ENCODE measurements at regions not wholly inside any gene's neighbourhood (a gene's known extent, or its start where the extent isn't known, plus 50 kb on each side); places are given as distances from the start of the nearest gene placed in this dataset.
"Not testable (repeated sequence)": the region's sequence is repeated elsewhere in the genome, so short reads cannot be mapped to it uniquely, and the experiment has no call there.

GRCh38 chr1:100597061-100597741 is 59.3 kb downstream of the GPR88 start:
- DNase-seq (peak; percentile 85), ATAC-seq (peak; percentile 64)
- peak overlapping the region; percentile 7 for H3K4me2 ChIP-seq (ENCODE audit: low read length)
- CTCF ChIA-PET, result interaction anchor here (0.6 kb wide), 1 partner anchor 620 kb away, joined by 4 read pairs; no protein-coding TSS in a partner anchor
- H3K4me3 ChIP-seq (ENCODE audit: low read length), result no peak overlapping the region
- H3F3A ChIP-seq (ENCODE audit: low read length, unreplicated experiment), result no peaks in the 10 kb centered on the region
- H3K9ac ChIP-seq (ENCODE audit: low read length), result no peak overlapping the region
- intact Hi-C loops (cut with micrococcal nuclease), result no loop called here
- H3K27ac ChIP-seq (ENCODE audit: low read length), result peak overlapping the region; percentile 43
- H4K20me1 ChIP-seq (ENCODE audit: low read length), result no peaks in the 10 kb centered on the region
- TF ChIP-seq CTCF (conservative IDR thresholded peaks at IDR 0.05; ENCODE audit: low read depth, low read length), result no peak
- TF ChIP-seq EZH2 (IDR thresholded peaks at IDR 0.05; ENCODE audit: low read length, unreplicated experiment), result no peak
- no peak for TF ChIP-seq EZH2phosphoT487 (IDR thresholded peaks at IDR 0.05; ENCODE audit: borderline replicate concordance, low read length)
- no peaks in the 10 kb centered on the region for H3K9me3 ChIP-seq (ENCODE audit: low read length)
- H3K9me2 ChIP-seq (replicated peaks; ENCODE audit: low read length), result no peaks in the 10 kb centered on the region
- H3K27me3 ChIP-seq (ENCODE audit: low read length), result no peaks in the 10 kb centered on the region
- POLR2A ChIA-PET (ENCODE audit: unreplicated experiment), result no interaction called here
- peak overlapping the region; percentile 17; the same call in 1 of the 2 replicates for H2AFZ ChIP-seq (ENCODE audit: low read length)
- peaks cover 15% of the 10 kb centered on the region for H3K4me1 ChIP-seq (ENCODE audit: insufficient read depth, low read length)
- no peaks in the 10 kb centered on the region for H3K36me3 ChIP-seq (ENCODE audit: low read depth, low read length)
- no peaks in the 10 kb centered on the region for H3K79me2 ChIP-seq (ENCODE audit: low read length)
- no TSS peak for BruUV-seq (replicated peaks)

DNA sequence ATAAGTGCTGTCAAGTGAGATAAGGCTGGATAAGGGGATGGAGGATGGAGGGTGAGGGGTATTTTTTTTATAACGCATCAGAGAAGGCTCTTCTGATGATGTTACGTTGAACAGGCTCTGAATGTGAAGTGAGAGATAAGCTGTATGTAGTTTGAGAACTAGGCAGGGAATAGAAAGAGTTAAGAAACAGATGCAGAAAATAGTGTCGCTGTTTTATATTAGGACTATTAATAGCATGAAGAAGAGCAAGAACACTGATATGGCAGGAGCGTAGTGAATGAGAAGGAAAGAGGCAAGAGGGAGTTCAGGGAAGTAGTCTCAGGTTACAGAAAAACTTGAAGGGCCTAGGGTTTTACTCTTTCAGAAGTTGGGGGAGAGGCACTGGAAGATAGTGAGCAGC is 59.8 kb downstream of the GPR88 start:
- Histone ChIP-seq H3K79me2 (ENCODE audit: low read length) (no peaks in the 10 kb centered on the region), H3K9ac (ENCODE audit: low read length) (no peak overlapping the region), H4K20me1 (ENCODE audit: low read length) (no peaks in the 10 kb centered on the region), H3K4me1 (ENCODE audit: insufficient read depth, low read length) (peaks cover 15% of the 10 kb centered on the region), H3F3A (ENCODE audit: low read length, unreplicated experiment) (no peaks in the 10 kb centered on the region), H3K4me2 (ENCODE audit: low read length) (peak overlapping the region; percentile 7), H3K9me3 (ENCODE audit: low read length) (no peaks in the 10 kb centered on the region), H3K9me2 (replicated peaks; ENCODE audit: low read length) (no peaks in the 10 kb centered on the region), H3K36me3 (ENCODE audit: low read depth, low read length) (no peaks in the 10 kb centered on the region), H3K27ac (ENCODE audit: low read length) (peak overlapping the region; percentile 43), H2AFZ (ENCODE audit: low read length) (no peak overlapping the region), H3K4me3 (ENCODE audit: low read length) (no peak overlapping the region), H3K27me3 (ENCODE audit: low read length) (no peaks in the 10 kb centered on the region)
- ChIA-PET POLR2A (ENCODE audit: unreplicated experiment) (no interaction called here), CTCF (interaction anchor here (0.6 kb wide), 1 partner anchor 620 kb away, joined by 4 read pairs; no protein-coding TSS in a partner anchor)
- ATAC-seq (no peak), DNase-seq (no peak)
- TF ChIP-seq EZH2 (IDR thresholded peaks at IDR 0.05; ENCODE audit: low read length, unreplicated experiment) (no peak), EZH2phosphoT487 (IDR thresholded peaks at IDR 0.05; ENCODE audit: borderline replicate concordance, low read length) (no peak), CTCF (conservative IDR thresholded peaks at IDR 0.05; ENCODE audit: low read depth, low read length) (no peak)
- BruUV-seq (replicated peaks), result no TSS peak
- intact Hi-C loops (cut with micrococcal nuclease), result no loop called here

DNA sequence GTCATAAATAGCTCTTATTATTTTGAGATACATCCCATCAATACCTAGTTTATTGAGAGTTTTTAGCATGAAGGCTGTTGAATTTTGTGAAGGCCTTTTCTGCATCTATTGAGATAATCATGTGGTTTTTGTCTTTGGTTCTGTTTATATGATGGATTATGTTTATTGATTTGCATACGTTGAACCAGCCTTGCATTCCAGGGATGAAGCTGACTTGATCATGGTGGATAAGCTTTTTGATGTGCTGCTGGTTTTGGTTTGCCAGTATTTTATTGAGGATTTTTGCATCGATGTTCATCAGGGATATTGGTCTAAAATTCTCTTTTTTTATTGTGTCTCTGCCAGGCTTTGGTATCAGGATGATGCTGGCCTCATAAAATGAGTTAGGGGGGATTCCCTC is 62.4 kb downstream of the GPR88 start:
- H3F3A ChIP-seq (ENCODE audit: low read length, unreplicated experiment); H3K4me2 ChIP-seq (ENCODE audit: low read length); CTCF ChIA-PET; H4K20me1 ChIP-seq (ENCODE audit: low read length); H3K36me3 ChIP-seq (ENCODE audit: low read depth, low read length); intact Hi-C loops (cut with micrococcal nuclease); BruUV-seq (replicated peaks); H3K79me2 ChIP-seq (ENCODE audit: low read length); ATAC-seq; H3K4me3 ChIP-seq (ENCODE audit: low read length); H2AFZ ChIP-seq (ENCODE audit: low read length); H3K9ac ChIP-seq (ENCODE audit: low read length); H3K9me2 ChIP-seq (replicated peaks; ENCODE audit: low read length); H3K27ac ChIP-seq (ENCODE audit: low read length); H3K27me3 ChIP-seq (ENCODE audit: low read length); DNase-seq; H3K9me3 ChIP-seq (ENCODE audit: low read length); POLR2A ChIA-PET (ENCODE audit: unreplicated experiment): not testable (repeated sequence)
- peaks cover 15% of the 10 kb centered on the region for H3K4me1 ChIP-seq (ENCODE audit: insufficient read depth, low read length)

- ATAC-seq; H3K4me2 ChIP-seq (ENCODE audit: low read length); DNase-seq; H4K20me1 ChIP-seq (ENCODE audit: low read length); H3K9ac ChIP-seq (ENCODE audit: low read length); intact Hi-C loops (cut with micrococcal nuclease); H3K36me3 ChIP-seq (ENCODE audit: low read depth, low read length); H3K27ac ChIP-seq (ENCODE audit: low read length); POLR2A ChIA-PET (ENCODE audit: unreplicated experiment); BruUV-seq (replicated peaks); H3K9me3 ChIP-seq (ENCODE audit: low read length); H3K4me3 ChIP-seq (ENCODE audit: low read length); H3K27me3 ChIP-seq (ENCODE audit: low read length); H3K79me2 ChIP-seq (ENCODE audit: low read length); CTCF ChIA-PET; H2AFZ ChIP-seq (ENCODE audit: low read length); H3K4me1 ChIP-seq (ENCODE audit: insufficient read depth, low read length); H3F3A ChIP-seq (ENCODE audit: low read length, unreplicated experiment); H3K9me2 ChIP-seq (replicated peaks; ENCODE audit: low read length): not testable (repeated sequence)
Measured at GRCh38 chr1:100602028-100602427, 64.1 kb downstream of the GPR88 start.

Measured in PC-3 (cell line).